PC-9 (cell line): ENCODE measurements at regions not wholly inside any gene's neighbourhood (a gene's known extent, or its start where the extent isn't known, plus 50 kb on each side); places are given as distances from the start of the nearest gene placed in this dataset.

Experiments
- EZH2 ChIP-seq: fragments of 200-600 bp; sonication (generic); IDR thresholded peaks from 2 replicates; pipeline ENCODE4 v1.8.0; 2017; ENCODE audit warnings: antibody characterized with exemption, low read depth
- TF ChIP-seq, protein P1 (sequence below): fragments of 200-600 bp; sonication (generic); conservative IDR thresholded peaks from 2 replicates; pipeline ENCODE4 v1.6.1; 2017; ENCODE audit warnings: mixed run types, antibody characterized with exemption, mild to moderate bottlenecking, moderate library complexity

DNA sequence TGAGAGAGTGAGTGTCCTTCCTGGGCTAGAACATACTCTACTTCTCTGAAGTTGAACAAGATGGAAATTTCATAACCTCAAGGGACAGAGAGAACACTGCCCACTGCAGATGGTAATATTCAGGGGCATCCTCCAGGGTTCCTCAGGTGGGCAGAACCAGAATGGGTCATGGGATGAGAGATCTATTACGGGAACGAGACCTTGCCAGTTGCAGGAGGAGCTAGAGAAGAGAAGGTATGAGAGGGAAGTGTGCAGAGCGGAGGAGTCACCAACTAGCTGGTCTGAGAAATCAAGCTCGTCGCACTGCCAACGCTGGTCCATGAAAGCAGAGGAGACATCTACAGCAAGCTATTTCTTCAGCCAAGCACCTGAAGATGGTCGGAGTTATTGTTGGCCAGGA lies 184.7 kb downstream of the TJP1 start:
- TF ChIP-seq, protein P1, sequence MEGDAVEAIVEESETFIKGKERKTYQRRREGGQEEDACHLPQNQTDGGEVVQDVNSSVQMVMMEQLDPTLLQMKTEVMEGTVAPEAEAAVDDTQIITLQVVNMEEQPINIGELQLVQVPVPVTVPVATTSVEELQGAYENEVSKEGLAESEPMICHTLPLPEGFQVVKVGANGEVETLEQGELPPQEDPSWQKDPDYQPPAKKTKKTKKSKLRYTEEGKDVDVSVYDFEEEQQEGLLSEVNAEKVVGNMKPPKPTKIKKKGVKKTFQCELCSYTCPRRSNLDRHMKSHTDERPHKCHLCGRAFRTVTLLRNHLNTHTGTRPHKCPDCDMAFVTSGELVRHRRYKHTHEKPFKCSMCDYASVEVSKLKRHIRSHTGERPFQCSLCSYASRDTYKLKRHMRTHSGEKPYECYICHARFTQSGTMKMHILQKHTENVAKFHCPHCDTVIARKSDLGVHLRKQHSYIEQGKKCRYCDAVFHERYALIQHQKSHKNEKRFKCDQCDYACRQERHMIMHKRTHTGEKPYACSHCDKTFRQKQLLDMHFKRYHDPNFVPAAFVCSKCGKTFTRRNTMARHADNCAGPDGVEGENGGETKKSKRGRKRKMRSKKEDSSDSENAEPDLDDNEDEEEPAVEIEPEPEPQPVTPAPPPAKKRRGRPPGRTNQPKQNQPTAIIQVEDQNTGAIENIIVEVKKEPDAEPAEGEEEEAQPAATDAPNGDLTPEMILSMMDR: no peak
- TF ChIP-seq EZH2: no peak
